GM12864 (cell line): ENCODE measurements at regions not wholly inside any gene's neighbourhood (a gene's known extent, or its start where the extent isn't known, plus 50 kb on each side); places are given as distances from the start of the nearest gene placed in this dataset.

Source experiments
- DNase-seq: peaks from one replicate; pipeline ENCODE4 v3.0.0-alpha.2; 2011; ENCODE audit warnings: low read depth
- H3K4me3 ChIP-seq: 2 replicates; pipeline ENCODE4 v1.5.1; 2011; ENCODE audit warnings: mild to moderate bottlenecking, low read depth, low read length, control low read depth
- TF ChIP-seq, protein P1 (sequence below): IDR thresholded peaks from 2 replicates; pipeline ENCODE4 v1.5.1; 2011; ENCODE audit warnings: low read depth, mild to moderate bottlenecking, moderate library complexity, low read length, control low read depth, inconsistent platforms; ENCODE audit errors: missing control alignments

DNA sequence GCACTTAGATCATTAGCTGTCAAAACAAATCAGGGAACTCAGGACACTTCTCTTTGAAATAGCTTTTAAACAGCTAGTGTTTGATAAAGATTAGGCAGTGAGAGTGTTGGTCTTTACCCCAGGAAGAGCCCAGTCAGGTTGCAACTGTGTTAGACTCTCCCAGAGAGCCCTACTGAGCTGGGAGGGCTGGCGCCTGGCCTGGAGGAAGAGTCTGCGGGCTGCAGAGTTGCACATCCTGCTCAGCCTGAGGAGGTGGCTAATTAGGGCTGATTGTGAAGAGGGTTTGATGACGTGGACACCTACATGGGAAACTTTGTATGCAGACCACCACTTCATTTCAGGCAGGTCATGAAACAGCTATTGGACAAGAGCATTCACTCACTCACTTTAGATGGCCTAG, 112.0 kb downstream of the TMEM174 start:
- no peak for DNase-seq
- TF ChIP-seq, protein P1, sequence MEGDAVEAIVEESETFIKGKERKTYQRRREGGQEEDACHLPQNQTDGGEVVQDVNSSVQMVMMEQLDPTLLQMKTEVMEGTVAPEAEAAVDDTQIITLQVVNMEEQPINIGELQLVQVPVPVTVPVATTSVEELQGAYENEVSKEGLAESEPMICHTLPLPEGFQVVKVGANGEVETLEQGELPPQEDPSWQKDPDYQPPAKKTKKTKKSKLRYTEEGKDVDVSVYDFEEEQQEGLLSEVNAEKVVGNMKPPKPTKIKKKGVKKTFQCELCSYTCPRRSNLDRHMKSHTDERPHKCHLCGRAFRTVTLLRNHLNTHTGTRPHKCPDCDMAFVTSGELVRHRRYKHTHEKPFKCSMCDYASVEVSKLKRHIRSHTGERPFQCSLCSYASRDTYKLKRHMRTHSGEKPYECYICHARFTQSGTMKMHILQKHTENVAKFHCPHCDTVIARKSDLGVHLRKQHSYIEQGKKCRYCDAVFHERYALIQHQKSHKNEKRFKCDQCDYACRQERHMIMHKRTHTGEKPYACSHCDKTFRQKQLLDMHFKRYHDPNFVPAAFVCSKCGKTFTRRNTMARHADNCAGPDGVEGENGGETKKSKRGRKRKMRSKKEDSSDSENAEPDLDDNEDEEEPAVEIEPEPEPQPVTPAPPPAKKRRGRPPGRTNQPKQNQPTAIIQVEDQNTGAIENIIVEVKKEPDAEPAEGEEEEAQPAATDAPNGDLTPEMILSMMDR = no peak
- no peak overlapping the region for H3K4me3 ChIP-seq

DNA sequence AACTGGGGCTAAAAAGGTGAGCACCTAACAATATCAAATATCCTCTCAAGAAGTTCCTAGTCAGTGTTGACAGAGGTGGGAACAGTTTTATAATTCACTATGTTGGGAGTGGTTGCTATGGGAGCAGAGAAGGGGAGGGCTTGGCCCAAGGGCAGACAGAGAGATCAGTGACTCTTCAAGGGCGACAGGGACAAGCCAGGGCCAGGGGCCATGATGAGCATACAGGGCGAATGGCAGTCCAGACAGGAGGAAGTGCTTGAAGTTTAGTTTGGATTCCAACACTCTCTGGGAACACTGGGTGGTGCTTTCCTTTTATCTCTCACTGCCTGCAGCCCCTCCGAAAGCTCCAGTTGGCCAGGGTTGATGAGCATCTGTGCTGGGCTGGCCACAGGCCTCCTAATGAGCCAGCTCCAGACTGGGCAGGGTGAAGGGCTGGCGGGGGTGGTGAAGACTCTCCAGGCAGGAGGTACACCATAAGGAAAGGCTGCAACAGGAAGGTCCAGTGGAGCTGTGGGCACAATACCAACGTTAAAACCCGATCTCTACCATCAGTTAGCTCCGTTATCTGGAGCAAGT, 111.3 kb downstream of the TMEM174 start:
- no peak for DNase-seq
- TF ChIP-seq, protein P1 = no peak
- H3K4me3 ChIP-seq = no peak overlapping the region

DNA sequence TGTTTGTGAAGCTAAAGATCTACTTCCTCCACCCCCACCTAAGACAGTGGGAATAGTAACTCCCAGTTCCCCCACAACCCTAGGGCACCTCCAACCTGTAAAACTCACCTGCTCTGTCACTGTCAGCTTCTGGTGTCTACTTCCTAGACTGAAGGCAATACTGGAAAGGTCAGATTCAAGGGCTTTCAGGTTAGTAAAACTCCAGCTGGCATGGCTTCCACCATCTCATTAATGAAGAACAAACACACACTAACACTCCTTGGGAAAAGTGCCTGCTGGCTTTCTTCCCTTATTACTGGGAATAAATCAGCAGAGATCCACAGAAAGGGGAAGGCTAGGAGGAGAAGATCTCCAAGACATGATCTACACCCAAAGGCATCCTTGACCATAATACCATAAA, 109.9 kb downstream of the TMEM174 start:
- TF ChIP-seq, protein P1 = no peak
- DNase-seq = no peak

DNA sequence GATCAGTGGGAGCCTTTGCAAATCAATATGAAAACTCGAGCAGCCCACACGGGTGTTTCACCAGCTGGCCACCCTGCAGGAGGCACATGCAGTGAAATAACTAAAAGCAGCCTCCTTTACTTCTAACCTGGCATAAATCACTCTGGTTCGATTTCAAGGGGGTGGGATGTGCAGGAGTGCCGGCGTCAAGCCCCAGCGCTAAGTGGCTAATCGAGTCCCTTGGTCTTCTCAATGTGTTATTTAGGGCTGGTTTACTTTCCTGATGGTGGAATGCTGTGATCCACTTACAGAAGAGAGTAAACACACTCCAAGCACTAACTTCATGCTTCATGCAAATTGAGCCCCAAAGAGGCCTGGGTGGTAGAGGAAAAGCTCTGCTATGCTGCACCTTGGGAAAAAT, 109.4 kb downstream of the TMEM174 start:
- DNase-seq = no peak
- TF ChIP-seq, protein P1 = no peak
- no peak overlapping the region for H3K4me3 ChIP-seq

More for the DNA sequence above, 109.9 kb downstream of the TMEM174 start:
- no peak overlapping the region for H3K4me3 ChIP-seq

DNA sequence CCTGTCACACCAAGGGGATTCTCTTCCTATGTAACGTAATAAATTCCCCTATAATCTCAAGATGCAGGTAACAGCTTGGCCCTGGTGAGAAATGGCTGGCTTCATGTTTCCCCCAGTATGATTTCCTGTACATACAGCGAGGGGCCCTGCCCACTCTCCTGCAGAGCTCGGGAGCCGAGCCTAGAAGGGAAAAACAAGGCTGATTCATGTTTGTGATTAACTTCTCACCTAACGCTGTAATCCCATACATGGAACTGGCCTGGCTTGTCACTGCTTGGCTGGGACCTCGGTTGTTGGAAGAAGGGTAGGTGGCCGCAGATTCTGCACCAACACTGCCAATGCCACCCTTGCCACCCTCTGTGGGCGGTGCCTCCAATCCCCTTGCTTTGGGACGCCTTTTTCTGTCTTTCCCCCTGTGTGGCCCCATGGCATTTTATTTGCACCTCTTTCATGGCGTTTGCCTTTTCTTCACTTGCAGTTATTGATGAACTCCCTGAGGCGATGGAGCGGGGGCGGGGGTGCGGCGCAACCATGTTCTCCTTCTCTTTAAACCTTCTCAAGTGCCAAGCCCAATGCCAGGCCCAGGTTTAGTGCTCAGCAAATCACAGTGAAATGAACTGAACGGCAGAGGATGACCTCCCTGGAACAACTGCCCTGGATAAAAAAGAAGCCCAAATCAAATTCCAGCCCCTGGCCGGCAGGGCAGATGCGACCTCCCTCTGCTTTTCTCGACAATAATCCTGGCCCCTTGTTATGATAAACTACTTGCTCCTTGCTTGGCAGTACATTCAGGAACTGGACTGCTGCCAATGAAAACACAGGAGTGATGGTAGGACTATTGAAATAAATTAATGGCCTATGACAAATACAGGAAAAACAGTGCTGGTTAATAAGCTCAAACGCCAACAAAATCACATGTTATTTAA, 108.1 kb downstream of the TMEM174 start:
- DNase-seq = no peak
- H3K4me3 ChIP-seq = no peak overlapping the region
- TF ChIP-seq, protein P1 = no peak

DNA sequence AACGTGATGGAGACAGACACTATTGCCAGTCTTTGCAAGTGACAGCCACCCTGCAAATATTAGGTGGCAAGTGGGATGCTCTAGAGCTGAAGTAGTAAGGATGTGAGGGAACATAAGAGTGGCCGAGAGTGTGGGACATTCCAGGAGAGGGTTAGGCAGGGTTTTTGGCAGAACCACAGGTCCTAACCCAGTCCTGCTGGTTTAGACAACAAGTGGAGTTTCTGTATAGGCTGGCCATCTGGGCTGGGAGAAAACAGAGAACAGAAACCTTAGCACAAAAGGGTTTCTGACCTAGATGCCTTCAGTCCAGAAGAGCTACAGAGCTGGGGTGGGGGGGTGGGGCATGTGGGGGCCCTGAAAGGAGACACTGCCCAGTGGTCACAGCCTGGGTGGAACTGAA, 107.4 kb downstream of the TMEM174 start:
- TF ChIP-seq, protein P1 = no peak
- DNase-seq = no peak
- H3K4me3 ChIP-seq = no peak overlapping the region
